Nephron progenitor cell (in vitro differentiated cells): ENCODE measurements at regions not wholly inside any gene's neighbourhood (a gene's known extent, or its start where the extent isn't known, plus 50 kb on each side); places are given as distances from the start of the nearest gene placed in this dataset.

Experiments
- DNase-seq: peaks from one replicate; pipeline ENCODE4 v3.0.0; 2021
- H3K27ac Mint-ChIP-seq: 2 replicates; pipeline ENCODE4 v1.8.0; 2021; ENCODE audit warnings: mild to moderate bottlenecking, moderate library complexity, mixed read lengths
- H3K27me3 Mint-ChIP-seq: 2 replicates; pipeline ENCODE4 v1.8.0; 2021; ENCODE audit warnings: mild to moderate bottlenecking, low read depth, mixed read lengths; ENCODE audit not compliant: poor library complexity
- H3K36me3 Mint-ChIP-seq: 2 replicates; pipeline ENCODE4 v1.8.0; 2021; ENCODE audit warnings: low read depth, mixed read lengths
- H3K4me1 Mint-ChIP-seq: 2 replicates; pipeline ENCODE4 v1.8.0; 2021; ENCODE audit warnings: mixed read lengths
- H3K4me3 Mint-ChIP-seq: 2 replicates; pipeline ENCODE4 v1.8.0; 2021; ENCODE audit warnings: mild to moderate bottlenecking, moderate library complexity, mixed read lengths
- H3K9me3 Mint-ChIP-seq: 2 replicates; pipeline ENCODE4 v1.8.0; 2021; ENCODE audit warnings: mild to moderate bottlenecking, moderate library complexity, mixed read lengths
- CTCF ChIP-seq: fragments of 200-600 bp; sonication (generic); IDR thresholded peaks from 2 replicates; pipeline ENCODE4 v1.5.0; 2021; ENCODE audit warnings: antibody characterized with exemption

DNA sequence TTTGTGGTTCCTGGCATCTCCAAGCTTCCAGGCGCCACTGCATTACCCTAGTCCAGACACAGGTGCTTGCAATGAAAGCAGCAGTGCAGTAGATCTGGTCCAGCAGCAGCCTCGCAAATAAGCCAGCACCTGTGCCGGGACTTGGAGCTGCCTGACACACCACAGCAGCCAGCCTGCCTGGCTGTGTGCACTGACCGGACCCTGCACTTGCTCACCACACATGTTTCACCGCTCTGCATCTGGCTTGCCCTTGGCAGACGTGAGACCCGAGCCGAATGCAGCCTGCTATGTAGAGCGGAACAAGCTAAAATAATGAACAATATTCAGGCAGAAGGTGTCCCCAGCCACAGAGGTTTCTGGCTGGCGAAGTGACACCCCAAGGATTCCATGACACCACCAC, 123.6 kb upstream of the POM121L12 start:
- no peak overlapping the region for H3K4me3 Mint-ChIP-seq
- no peak for DNase-seq
- H3K4me1 Mint-ChIP-seq = no peaks in the 10 kb centered on the region
- H3K27ac Mint-ChIP-seq = no peak overlapping the region
- no peaks in the 10 kb centered on the region for H3K27me3 Mint-ChIP-seq
- peaks cover 14% of the 10 kb centered on the region for H3K9me3 Mint-ChIP-seq
- H3K36me3 Mint-ChIP-seq = no peaks in the 10 kb centered on the region
- no peak for TF ChIP-seq CTCF

- Mint-ChIP-seq H3K9me3 (peaks cover 14% of the 10 kb centered on the region), H3K36me3 (no peaks in the 10 kb centered on the region), H3K27me3 (no peaks in the 10 kb centered on the region), H3K27ac (no peak overlapping the region), H3K4me1 (no peaks in the 10 kb centered on the region), H3K4me3 (no peak overlapping the region)
- no peak for DNase-seq
- no peak for TF ChIP-seq CTCF
Measured at GRCh38 chr7:52911326-52911725, 124.1 kb upstream of the POM121L12 start.

DNA sequence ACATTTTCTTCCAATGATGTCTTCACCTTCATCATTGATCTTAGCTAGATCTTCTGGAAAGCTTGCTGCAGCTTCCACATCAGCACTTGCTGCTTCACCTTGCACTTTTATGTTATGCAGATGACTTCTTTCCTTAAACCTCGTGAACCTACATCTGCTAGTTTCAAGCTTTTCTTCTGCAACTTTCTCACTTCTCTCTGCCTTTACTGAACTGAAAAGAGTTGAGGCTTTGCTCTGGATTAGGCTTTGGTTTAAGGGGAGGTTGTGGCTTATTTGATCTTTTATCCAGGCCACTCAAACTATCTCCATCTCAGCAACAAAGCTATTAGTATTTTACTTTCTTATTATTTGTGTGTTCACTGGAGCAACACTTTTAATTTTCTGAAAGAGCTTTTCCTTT, 125.5 kb upstream of the POM121L12 start:
- no peaks in the 10 kb centered on the region for H3K27me3 Mint-ChIP-seq
- DNase-seq = no peak
- no peaks in the 10 kb centered on the region for H3K4me1 Mint-ChIP-seq
- no peak for TF ChIP-seq CTCF
- no peak overlapping the region for H3K27ac Mint-ChIP-seq
- no peak overlapping the region for H3K4me3 Mint-ChIP-seq
- peaks cover 14% of the 10 kb centered on the region for H3K9me3 Mint-ChIP-seq
- no peaks in the 10 kb centered on the region for H3K36me3 Mint-ChIP-seq

DNA sequence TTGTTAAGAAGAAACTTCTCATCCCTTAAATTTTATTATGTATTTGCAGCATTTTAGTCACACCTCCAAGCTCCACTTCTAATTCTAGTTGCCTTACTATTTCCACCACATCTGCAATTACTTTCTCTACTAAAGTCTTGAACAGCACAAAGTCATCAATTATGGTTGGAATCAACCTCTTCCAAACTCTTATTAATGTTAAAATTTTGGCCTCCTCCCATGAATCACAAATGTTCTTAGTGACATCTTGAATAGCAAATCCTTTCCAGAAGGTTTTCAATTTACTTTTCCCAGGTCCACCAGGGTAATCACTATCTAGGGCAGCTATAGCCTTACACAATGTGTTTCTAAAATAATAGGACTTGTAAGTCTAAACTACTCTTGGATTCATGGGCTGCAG, 126.3 kb upstream of the POM121L12 start:
- no peak for TF ChIP-seq CTCF
- Mint-ChIP-seq H3K4me3 (no peak overlapping the region), H3K27ac (no peak overlapping the region), H3K36me3 (no peaks in the 10 kb centered on the region), H3K4me1 (no peaks in the 10 kb centered on the region), H3K27me3 (no peaks in the 10 kb centered on the region), H3K9me3 (peaks cover 14% of the 10 kb centered on the region)
- no peak for DNase-seq

DNA sequence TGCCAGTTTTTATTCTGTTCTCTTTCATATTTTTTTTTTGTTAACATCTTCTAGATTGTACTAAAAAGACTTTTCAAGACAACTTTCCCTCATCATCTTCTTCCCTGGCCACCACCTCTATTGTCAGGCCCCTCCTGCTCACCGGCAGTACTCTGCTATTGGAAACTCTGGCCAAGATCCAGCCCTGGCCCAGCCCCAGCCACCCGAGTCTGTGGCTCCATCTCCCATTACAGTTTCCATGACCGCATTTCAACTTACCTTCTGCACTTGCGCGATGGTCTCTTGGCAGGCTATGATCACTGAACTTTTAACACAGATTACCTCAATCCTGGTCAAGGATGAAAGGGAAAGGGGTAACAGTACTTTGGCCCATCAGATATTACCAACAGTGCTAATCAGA, 137.7 kb upstream of the POM121L12 start:
- no peaks in the 10 kb centered on the region for H3K9me3 Mint-ChIP-seq
- no peak overlapping the region for H3K4me3 Mint-ChIP-seq
- no peaks in the 10 kb centered on the region for H3K4me1 Mint-ChIP-seq
- no peak overlapping the region for H3K27ac Mint-ChIP-seq
- no peak for TF ChIP-seq CTCF
- no peaks in the 10 kb centered on the region for H3K36me3 Mint-ChIP-seq
- no peak for DNase-seq
- no peaks in the 10 kb centered on the region for H3K27me3 Mint-ChIP-seq

GRCh38 chr7:52897288-52897687, 138.1 kb upstream of the POM121L12 start:
- peaks cover under 1% of the 10 kb centered on the region for H3K9me3 Mint-ChIP-seq
- H3K27me3 Mint-ChIP-seq = no peaks in the 10 kb centered on the region
- no peak for DNase-seq
- TF ChIP-seq CTCF = no peak
- H3K4me1 Mint-ChIP-seq = no peaks in the 10 kb centered on the region
- no peaks in the 10 kb centered on the region for H3K36me3 Mint-ChIP-seq
- no peak overlapping the region for H3K27ac Mint-ChIP-seq
- H3K4me3 Mint-ChIP-seq = no peak overlapping the region
